K562 (cell line): ENCODE measurements at regions not wholly inside any gene's neighbourhood (a gene's known extent, or its start where the extent isn't known, plus 50 kb on each side); places are given as distances from the start of the nearest gene placed in this dataset.

Source experiments
- CC2D1A ChIP-seq: fragments of 450-650 bp; IDR thresholded peaks from 2 replicates; pipeline ENCODE4 v1.6.1; 2017; ENCODE audit warnings: mild to moderate bottlenecking
- EHMT2 ChIP-seq: fragments of 450-650 bp; IDR thresholded peaks from 2 replicates; pipeline ENCODE4 v1.6.1; 2018; ENCODE audit warnings: antibody characterized with exemption
- NFRKB ChIP-seq: fragments of 450-650 bp; IDR thresholded peaks from 2 replicates; pipeline ENCODE4 v1.6.1; 2016; ENCODE audit warnings: low read depth
- POU5F1 ChIP-seq: fragments of 150-350 bp; IDR thresholded peaks from 2 replicates; pipeline ENCODE4 v1.6.1; 2014; ENCODE audit warnings: borderline replicate concordance, low read length, low read depth, mild to moderate bottlenecking; ENCODE audit not compliant: partially characterized antibody
- ZEB2 ChIP-seq: fragments of 450-650 bp; IDR thresholded peaks from 2 replicates; pipeline ENCODE4 v1.6.1; 2016
- TF ChIP-seq, protein P1 (sequence below): fragments of 450-650 bp; IDR thresholded peaks from 2 replicates; pipeline ENCODE4 v1.6.1; 2018; ENCODE audit not compliant: partially characterized antibody
- TF ChIP-seq, protein P2 (sequence below): fragments of 450-650 bp; IDR thresholded peaks from 2 replicates; pipeline ENCODE4 v1.6.1; 2016; ENCODE audit warnings: low read depth
- TF ChIP-seq, protein P3 (sequence below): fragments of 450-650 bp; IDR thresholded peaks from 2 replicates; pipeline ENCODE4 v1.7.1; 2018; ENCODE audit warnings: mild to moderate bottlenecking, low read depth; ENCODE audit not compliant: partially characterized antibody

DNA sequence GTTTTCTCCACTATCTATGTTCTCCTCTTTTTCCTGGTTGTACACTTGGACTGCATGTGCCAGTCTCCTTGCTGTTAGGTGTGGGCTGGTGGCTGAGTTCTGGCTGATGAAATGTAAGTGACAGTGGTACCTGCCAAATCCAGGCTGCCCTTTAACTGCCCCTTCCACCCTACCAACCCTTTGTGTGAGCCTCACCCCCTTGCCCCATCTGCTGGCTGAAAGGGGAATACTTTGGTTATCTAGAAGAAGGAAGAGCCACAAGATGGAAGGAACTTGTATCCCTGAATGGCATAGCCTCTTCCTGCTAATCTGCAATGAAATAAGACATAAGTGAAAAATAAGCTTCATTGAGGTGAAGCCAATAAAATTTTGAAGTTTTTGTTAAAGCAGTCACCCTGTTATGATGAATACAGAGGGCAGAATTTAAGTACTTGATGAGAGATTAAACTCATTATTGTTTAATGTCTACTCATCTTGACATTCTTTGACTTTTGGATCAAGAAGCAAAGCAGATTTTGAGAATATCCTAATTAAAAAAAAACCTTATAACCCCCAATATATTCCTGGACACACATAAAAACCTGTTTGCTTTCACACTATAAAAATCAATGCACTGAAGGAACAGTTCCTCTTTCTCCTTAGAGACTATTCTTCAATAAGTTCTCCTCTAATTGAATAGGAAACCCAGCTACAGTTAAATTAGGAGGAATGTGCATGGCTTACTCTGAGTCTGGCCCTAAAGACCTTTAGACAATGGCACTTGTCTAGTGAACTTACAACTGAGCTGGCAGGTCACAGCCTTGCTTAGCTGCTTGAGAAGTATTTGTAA is 262.6 kb upstream of the BTG1 start (continued):
- TF ChIP-seq, protein P1, sequence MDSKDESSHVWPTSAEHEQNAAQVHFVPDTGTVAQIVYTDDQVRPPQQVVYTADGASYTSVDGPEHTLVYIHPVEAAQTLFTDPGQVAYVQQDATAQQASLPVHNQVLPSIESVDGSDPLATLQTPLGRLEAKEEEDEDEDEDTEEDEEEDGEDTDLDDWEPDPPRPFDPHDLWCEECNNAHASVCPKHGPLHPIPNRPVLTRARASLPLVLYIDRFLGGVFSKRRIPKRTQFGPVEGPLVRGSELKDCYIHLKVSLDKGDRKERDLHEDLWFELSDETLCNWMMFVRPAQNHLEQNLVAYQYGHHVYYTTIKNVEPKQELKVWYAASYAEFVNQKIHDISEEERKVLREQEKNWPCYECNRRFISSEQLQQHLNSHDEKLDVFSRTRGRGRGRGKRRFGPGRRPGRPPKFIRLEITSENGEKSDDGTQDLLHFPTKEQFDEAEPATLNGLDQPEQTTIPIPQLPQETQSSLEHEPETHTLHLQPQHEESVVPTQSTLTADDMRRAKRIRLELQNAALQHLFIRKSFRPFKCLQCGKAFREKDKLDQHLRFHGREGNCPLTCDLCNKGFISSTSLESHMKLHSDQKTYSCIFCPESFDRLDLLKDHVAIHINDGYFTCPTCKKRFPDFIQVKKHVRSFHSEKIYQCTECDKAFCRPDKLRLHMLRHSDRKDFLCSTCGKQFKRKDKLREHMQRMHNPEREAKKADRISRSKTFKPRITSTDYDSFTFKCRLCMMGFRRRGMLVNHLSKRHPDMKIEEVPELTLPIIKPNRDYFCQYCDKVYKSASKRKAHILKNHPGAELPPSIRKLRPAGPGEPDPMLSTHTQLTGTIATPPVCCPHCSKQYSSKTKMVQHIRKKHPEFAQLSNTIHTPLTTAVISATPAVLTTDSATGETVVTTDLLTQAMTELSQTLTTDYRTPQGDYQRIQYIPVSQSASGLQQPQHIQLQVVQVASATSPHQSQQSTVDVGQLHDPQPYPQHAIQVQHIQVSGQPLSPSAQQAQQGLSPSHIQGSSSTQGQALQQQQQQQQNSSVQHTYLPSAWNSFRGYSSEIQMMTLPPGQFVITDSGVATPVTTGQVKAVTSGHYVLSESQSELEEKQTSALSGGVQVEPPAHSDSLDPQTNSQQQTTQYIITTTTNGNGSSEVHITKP = peak; percentile 6
- no peak for TF ChIP-seq POU5F1
- peak; percentile 67; the same call in 1 of the 2 replicates for TF ChIP-seq ZEB2
- TF ChIP-seq CC2D1A = peak; percentile 76
- TF ChIP-seq EHMT2 = 0 out of 2 replicates have a peak, but pooled peaks have one; percentile 38
- TF ChIP-seq, protein P2, sequence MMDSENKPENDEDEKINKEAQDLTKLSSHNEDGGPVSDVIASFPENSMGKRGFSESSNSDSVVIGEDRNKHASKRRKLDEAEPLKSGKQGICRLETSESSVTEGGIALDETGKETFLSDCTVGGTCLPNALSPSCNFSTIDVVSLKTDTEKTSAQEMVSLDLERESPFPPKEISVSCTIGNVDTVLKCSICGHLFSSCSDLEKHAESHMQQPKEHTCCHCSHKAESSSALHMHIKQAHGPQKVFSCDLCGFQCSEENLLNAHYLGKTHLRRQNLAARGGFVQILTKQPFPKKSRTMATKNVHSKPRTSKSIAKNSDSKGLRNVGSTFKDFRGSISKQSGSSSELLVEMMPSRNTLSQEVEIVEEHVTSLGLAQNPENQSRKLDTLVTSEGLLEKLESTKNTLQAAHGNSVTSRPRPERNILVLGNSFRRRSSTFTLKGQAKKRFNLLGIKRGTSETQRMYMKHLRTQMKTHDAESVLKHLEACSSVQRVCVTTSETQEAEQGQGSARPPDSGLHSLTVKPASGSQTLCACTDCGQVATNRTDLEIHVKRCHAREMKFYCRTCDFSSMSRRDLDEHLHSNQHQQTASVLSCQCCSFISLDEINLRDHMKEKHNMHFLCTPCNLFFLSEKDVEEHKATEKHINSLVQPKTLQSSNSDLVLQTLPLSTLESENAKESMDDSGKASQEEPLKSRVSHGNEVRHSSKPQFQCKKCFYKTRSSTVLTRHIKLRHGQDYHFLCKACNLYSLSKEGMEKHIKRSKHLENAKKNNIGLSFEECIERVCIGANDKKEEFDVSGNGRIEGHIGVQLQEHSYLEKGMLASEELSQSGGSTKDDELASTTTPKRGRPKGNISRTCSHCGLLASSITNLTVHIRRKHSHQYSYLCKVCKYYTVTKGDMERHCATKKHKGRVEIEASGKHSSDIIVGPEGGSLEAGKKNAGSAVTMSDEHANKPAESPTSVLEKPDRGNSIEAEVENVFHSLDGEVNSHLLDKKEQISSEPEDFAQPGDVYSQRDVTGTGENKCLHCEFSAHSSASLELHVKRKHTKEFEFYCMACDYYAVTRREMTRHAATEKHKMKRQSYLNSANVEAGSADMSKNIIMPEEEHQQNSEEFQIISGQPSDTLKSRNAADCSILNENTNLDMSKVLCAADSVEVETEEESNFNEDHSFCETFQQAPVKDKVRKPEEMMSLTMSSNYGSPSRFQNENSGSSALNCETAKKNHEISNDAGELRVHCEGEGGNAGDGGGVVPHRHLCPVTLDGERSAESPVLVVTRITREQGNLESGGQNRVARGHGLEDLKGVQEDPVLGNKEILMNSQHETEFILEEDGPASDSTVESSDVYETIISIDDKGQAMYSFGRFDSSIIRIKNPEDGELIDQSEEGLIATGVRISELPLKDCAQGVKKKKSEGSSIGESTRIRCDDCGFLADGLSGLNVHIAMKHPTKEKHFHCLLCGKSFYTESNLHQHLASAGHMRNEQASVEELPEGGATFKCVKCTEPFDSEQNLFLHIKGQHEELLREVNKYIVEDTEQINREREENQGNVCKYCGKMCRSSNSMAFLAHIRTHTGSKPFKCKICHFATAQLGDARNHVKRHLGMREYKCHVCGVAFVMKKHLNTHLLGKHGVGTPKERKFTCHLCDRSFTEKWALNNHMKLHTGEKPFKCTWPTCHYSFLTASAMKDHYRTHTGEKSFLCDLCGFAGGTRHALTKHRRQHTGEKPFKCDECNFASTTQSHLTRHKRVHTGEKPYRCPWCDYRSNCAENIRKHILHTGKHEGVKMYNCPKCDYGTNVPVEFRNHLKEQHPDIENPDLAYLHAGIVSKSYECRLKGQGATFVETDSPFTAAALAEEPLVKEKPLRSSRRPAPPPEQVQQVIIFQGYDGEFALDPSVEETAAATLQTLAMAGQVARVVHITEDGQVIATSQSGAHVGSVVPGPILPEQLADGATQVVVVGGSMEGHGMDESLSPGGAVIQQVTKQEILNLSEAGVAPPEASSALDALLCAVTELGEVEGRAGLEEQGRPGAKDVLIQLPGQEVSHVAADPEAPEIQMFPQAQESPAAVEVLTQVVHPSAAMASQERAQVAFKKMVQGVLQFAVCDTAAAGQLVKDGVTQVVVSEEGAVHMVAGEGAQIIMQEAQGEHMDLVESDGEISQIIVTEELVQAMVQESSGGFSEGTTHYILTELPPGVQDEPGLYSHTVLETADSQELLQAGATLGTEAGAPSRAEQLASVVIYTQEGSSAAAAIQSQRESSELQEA = no peak
- TF ChIP-seq NFRKB = no peak
- TF ChIP-seq, protein P3, sequence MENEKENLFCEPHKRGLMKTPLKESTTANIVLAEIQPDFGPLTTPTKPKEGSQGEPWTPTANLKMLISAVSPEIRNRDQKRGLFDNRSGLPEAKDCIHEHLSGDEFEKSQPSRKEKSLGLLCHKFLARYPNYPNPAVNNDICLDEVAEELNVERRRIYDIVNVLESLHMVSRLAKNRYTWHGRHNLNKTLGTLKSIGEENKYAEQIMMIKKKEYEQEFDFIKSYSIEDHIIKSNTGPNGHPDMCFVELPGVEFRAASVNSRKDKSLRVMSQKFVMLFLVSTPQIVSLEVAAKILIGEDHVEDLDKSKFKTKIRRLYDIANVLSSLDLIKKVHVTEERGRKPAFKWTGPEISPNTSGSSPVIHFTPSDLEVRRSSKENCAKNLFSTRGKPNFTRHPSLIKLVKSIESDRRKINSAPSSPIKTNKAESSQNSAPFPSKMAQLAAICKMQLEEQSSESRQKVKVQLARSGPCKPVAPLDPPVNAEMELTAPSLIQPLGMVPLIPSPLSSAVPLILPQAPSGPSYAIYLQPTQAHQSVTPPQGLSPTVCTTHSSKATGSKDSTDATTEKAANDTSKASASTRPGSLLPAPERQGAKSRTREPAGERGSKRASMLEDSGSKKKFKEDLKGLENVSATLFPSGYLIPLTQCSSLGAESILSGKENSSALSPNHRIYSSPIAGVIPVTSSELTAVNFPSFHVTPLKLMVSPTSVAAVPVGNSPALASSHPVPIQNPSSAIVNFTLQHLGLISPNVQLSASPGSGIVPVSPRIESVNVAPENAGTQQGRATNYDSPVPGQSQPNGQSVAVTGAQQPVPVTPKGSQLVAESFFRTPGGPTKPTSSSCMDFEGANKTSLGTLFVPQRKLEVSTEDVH = no peak
